ENCODE measurements at regions not wholly inside any gene's neighbourhood (a gene's known extent, or its start where the extent isn't known, plus 50 kb on each side); places are given as distances from the start of the nearest gene placed in this dataset.
"Not testable (repeated sequence)": the region's sequence is repeated elsewhere in the genome, so short reads cannot be mapped to it uniquely, and the experiment has no call there.

GRCh38 chr3:109656225-109656624, 318.9 kb upstream of the DPPA4 start:
- DNase-seq (ENCODE audit: low read depth): no peak

- no peak for DNase-seq (ENCODE audit: low read depth)
These were observed 341.3 kb upstream of the DPPA4 start for GRCh38 chr3:109678600-109678999.

GRCh38 chr3:109679664-109680063, 342.3 kb upstream of the DPPA4 start:
- no peak for DNase-seq (ENCODE audit: low read depth)

- peak; percentile 2 for DNase-seq (ENCODE audit: low read depth)
These were observed 346.4 kb upstream of the DPPA4 start for GRCh38 chr3:109683746-109684145.

- DNase-seq (ENCODE audit: low read depth): peak; percentile 100
These were observed 348.0 kb upstream of the DPPA4 start for GRCh38 chr3:109685084-109686079.

GRCh38 chr3:109687626-109688025, 350.3 kb upstream of the DPPA4 start:
- DNase-seq (ENCODE audit: low read depth): peak; percentile 4

GRCh38 chr3:109696932-109697331, 359.6 kb upstream of the DPPA4 start:
- DNase-seq (ENCODE audit: low read depth): no peak

- DNase-seq (ENCODE audit: low read depth): peak; percentile 90
These were observed 364.9 kb upstream of the DPPA4 start for GRCh38 chr3:109702252-109702651.

GRCh38 chr3:109702976-109703375, 365.6 kb upstream of the DPPA4 start:
- DNase-seq (ENCODE audit: low read depth): no peak

- not testable (repeated sequence) for DNase-seq (ENCODE audit: low read depth)
These were observed 367.8 kb upstream of the DPPA4 start for GRCh38 chr3:109705133-109705532.

- DNase-seq (ENCODE audit: low read depth): no peak
These were observed 370.3 kb upstream of the DPPA4 start for GRCh38 chr3:109707617-109708016.

GRCh38 chr3:109713288-109713687, 375.9 kb upstream of the DPPA4 start:
- DNase-seq (ENCODE audit: low read depth): no peak

- no peak for DNase-seq (ENCODE audit: low read depth)
These were observed 378.4 kb upstream of the DPPA4 start for GRCh38 chr3:109715707-109716106.

GRCh38 chr3:109718850-109719249, 381.5 kb upstream of the DPPA4 start:
- no peak for DNase-seq (ENCODE audit: low read depth)

GRCh38 chr3:109728861-109729494, 391.6 kb upstream of the DPPA4 start:
- DNase-seq (ENCODE audit: low read depth): peak; percentile 9

- peak; percentile 67 for DNase-seq (ENCODE audit: low read depth)
These were observed 394.5 kb upstream of the DPPA4 start for GRCh38 chr3:109731639-109732473.

GRCh38 chr3:109743981-109744380, 406.6 kb upstream of the DPPA4 start:
- DNase-seq (ENCODE audit: low read depth): no peak

- no peak for DNase-seq (ENCODE audit: low read depth)
These were observed 435.2 kb upstream of the DPPA4 start for GRCh38 chr3:109772520-109772919.

GRCh38 chr3:109774108-109774507, 436.8 kb upstream of the DPPA4 start:
- DNase-seq (ENCODE audit: low read depth): no peak

- DNase-seq (ENCODE audit: low read depth): no peak
These were observed 446.9 kb upstream of the DPPA4 start for GRCh38 chr3:109784285-109784684.

GRCh38 chr3:109784852-109785631, 447.7 kb upstream of the DPPA4 start:
- no peak for DNase-seq (ENCODE audit: low read depth)

All from iris pigment epithelial cell (primary cell).